NCI-H2227 (cell line): ENCODE measurements at regions not wholly inside any gene's neighbourhood (a gene's known extent, or its start where the extent isn't known, plus 50 kb on each side); places are given as distances from the start of the nearest gene placed in this dataset.
"Not testable (repeated sequence)": the region's sequence is repeated elsewhere in the genome, so short reads cannot be mapped to it uniquely, and the experiment has no call there.

Source experiments
- DNase-seq: peaks from one replicate; lab custom pipeline; 2025; ENCODE audit not compliant: unreplicated experiment; lab: John Stamatoyannopoulos, UW

DNA sequence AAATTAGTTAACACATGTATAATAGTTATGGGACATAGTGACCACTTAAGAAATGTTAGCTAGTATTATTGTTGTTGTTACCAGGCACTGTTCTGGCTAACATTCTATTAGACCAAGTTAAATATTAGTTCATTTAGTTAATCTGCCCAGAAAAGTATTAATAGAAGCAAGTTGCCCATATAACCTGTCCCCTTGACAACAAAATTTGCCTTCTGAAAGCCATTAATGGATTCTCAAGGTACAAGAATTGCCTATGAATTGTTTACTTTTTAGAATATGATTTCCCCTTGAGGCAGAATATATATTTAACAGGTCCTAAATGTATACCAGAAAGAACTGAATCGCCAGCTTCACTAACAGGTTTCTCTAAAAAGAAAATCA lies 167.3 kb upstream of the TMCC3 start:
- DNase-seq: no peak

DNA sequence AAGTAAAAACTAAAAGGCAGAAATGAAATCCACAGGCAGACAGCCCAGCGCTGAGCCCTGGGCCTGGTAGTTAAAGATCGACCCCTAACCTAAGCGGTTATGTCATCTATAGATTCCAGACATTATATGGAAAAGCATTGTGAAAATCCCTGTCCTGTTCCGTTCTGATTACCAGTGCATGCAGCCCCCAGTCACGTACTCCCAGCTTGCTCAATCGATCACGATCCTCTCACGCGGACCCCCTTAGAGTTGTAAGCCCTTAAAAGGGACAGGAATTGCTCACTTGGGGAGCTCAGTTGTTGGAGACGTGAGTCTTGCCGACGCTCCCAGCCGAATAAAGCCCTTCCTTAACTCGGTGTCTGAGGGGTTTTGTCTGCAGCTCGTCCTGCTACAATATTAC lies 166.8 kb upstream of the TMCC3 start:
- not testable (repeated sequence) for DNase-seq

DNA sequence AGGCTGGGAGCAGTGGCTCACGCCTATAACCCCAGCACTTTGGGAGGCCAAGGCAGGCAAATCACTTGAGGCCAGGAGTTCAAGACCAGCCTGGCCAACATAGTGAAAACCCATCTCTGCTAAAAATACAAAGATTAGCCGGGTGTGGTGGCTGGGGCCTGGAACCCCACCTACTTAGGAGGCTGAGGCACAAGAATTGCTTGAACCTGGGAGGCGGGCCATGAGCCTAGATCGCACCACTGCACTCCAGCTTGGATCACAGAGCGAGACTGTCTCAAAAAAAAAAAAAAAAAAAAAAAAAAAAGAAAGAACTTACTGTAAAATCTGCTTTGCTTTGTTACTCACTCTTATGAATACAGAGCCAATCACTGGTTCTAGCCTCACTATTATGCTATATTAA lies 166.4 kb upstream of the TMCC3 start:
- not testable (repeated sequence) for DNase-seq

DNA sequence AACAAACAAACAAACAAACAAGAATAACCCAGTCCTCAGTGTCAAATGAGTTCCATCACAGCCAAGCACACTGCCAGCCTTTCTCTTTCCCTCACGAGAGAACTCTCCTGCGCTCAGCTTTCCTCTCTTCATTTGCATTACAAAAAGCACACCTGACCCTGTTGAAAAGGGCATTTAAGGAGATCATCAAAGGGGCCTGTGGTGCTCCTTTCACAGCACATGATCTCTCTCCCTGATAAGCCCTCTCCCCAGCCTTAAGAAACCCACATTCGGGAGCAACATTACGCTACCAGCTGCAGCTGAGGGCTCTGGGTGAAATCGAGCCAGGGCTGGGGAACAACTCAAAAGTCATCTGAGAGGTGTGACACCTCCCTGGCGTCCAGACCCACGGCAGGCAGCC lies 165.6 kb upstream of the TMCC3 start:
- no peak for DNase-seq

DNA sequence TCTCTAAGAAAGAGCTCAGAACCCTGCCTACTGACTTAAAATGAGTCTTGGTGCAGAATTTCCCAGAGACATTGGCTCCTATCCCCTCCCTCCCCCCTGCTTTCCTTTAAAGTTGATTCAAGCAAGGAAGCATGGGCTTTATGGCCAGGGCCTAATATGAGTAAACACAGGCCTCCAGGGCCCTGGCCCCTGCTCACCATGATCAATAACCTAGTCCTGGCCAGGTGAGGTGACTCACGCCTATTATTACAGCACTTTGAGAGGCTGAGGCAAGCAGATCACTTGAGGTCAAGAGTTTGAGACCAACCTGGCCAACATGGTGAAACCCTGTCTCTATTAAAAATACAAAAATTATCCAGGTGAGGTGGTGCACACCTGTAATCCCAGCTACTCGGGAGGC lies 165.1 kb upstream of the TMCC3 start:
- DNase-seq: no peak

DNA sequence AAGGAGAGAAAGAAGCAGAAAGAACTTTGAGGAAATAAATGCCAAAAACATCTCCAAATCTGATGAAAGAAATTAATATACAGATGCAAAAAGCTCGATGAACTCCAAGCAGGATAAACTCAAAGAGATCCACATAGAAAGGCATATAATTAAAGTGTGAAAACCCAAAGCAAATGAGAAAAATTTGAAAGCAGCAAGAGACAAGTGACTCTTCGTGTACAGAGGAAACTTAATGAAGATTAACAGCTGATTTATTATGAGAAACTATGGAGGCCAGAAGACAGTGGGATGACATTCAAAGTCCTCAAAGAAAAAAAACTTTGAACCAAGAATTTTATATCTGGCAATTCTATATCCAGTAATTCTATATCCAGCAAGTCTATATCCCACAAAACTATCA lies 163.0 kb upstream of the TMCC3 start:
- DNase-seq: no peak

DNA sequence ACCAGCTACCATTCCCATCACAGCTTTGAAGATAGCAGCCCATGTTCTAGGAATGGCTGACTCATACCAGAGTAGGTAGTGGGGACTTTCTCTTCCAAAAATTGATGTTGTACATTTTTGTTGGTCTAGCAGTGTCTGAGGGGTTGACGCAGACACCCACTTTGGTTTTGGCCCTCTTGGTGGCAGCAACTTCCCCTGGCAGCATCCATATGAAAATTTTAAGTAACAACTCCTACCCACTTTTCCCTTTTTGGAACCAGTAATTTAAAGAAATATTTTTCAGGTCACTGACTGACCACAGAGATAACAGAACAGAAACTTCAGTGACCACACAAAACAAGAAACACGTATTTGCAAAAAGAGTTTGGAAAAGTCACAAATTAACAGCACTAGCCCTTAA lies 162.0 kb upstream of the TMCC3 start:
- DNase-seq: no peak

DNA sequence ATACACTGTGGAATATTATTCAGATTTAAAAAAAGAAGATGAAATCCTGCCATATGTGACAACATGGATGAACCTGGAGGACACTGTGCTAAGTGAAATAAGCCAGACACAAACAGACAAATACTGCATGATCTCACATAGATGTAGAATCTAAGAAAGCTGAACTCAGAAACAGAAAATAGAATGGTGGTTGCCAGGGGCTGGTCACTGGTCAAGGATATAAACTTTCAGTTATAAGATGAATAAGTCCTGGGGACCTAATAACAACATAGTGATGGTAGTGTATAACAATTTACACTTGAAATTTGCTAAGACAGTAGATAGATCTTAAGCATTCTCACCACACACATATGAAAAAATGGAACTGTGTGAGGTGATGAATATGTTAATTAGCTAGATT lies 161.3 kb upstream of the TMCC3 start:
- no peak for DNase-seq

DNA sequence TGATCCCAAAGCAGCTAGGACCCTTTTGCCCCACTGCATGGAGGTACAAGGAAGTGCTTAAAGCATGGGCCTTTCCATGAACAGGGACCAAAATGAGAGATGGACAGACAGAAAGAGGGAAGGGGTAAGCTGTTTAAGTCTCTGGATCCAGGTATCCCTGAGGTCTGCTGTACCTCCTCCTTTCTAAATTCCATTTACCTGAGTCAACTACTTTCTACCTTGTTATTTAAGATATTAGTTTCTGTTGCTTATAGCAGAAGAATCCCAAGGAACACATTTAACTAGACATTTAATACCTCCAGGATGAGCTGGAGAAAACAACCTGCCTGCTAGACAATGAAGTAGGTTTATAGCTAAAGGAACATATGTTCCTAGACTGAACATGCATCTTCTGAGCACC lies 157.6 kb upstream of the TMCC3 start:
- no peak for DNase-seq

DNA sequence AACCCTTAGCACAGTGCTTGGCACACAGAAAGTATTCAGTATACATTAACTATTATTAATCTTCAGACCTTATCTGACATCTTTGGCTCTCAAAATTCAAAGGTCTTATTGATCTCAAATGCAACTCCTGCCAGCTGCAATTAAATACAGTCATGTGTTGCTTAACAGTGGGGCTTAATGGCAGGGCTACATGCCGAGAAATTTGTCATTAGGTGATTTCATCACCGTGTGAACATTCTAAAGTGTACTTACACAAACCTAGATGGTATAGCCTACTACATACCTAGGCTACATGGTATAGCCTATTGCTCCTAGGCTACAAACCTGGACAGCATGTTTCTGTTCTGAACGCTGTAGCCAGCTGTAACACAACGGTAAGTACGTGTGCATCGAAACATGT lies 156.3 kb upstream of the TMCC3 start:
- no peak for DNase-seq

DNA sequence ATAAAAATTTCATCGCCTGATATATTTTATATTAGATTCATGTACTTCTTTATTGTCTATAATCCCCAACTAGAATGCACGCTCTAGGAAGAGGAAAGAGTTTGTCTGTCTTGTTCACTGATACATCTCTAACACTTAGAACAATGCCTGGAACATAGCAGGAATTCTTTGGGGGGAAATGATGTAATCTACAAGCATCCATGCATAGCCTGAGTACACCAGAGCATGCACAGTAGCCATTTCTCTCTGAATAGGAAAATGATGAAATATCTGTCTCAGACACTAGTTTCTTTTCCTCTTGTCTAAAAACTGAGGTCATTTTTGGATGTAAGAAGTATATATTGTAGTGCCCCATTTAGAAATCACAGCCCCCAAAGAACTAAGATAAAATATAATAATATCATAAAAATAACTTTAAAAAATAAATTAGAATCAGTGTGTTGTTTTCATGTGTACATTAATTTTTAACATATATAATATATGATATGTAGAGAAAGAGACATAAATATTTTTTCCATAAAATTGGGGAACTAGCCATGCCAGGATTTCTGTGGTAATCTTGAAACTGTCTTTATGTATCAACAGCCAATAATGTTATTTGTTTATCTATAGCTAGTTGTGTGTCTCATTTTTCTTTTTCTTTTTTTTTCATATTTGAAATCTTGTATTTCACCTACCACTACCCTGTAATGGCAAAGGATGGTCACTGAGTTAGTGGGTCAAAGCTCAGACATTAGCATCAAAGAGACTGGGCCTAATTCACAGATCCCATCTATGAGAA lies 155.6 kb upstream of the TMCC3 start:
- no peak for DNase-seq

DNA sequence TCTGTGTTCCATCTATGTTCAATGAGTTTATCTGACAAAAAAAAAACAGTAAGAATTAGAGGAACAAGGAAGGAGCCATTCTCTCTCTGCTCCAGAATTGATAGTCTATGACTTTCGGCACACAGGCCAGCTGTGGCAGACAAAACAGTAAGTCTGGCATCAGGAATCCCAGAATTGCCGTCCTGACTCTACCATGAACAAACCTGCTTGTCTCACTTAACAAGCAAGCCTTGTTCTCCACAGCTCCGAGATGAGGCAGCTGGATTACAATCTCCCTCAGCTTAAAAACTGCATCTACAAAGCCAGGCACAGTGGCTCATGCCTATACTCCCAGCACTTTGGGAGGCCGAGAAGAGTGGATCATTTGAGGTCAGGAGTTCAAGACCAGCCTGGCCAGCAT lies 153.6 kb upstream of the TMCC3 start:
- no peak for DNase-seq

DNA sequence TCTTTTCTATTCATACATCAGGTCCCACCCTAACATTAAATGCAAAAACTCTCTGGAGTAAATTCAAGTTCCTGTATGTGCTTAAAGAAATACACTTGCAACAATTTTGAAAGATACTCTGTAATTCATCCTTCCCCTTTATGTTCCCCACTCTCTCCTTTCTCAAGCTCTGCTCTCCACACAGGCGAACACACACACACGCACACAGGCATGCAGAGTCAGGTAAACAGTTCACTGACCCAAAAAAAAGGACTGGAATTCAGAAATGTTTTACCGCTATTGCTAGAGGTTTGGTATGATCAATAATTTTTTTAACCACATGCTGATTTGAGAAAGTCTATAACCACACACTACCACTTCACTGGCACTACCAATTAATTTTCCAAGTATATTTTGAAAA lies 152.4 kb upstream of the TMCC3 start:
- no peak for DNase-seq

DNA sequence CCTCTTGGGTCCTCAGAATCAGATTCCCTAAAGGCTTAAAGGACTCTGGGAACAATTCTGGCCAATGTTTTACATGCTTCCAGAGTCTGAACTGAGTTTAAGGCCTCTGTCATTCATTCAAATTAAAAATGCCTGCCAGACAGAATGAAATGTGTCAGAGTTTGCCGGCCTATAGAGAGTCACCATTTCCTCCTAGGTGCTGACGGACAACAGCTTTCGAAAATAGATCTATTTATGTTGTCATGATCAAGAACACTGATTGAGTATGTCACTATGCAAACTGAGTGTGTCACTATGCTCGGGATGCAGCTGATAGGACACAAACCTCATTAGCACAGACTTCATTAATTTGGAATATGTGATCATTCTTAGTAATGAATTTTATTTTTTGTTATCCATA lies 151.4 kb upstream of the TMCC3 start:
- no peak for DNase-seq

DNA sequence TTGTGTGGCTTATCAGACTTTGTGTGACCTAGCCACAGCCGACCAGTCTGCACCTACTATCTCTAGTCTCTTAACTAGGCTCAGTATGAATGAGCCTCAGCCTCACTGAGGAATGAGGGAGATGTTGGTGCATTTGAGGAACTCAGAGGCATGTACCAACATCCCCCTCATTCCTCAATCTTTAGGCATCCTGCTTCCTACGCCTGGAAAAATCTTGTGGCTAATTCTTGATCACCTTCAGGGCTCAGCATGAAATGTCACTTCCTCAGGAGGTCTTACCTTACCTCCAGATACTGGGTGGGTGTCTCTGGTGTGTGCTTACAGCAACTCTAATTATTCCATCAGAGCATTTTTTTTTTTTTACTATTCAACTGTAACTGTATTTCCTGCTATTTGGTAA lies 148.8 kb upstream of the TMCC3 start:
- no peak for DNase-seq

DNA sequence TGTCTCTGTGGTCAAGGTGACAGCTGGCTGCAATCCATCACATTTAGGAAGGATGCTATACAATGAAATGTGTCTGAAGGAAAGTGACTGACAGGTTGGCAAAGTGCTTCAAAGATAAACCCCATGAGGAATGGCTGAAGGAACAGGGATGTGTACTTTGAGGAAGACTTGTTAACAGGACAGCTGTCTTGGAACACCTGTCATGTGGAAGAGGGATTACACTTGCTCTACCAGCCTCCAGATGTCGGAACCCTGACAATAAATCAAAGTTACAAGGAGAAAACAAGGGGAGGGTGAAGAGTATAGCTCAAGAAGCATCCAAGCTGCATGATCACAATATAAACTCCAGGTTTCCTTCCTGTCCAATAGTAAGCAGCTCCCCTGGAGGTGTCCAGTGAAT lies 147.8 kb upstream of the TMCC3 start:
- peak; percentile 34 for DNase-seq

DNA sequence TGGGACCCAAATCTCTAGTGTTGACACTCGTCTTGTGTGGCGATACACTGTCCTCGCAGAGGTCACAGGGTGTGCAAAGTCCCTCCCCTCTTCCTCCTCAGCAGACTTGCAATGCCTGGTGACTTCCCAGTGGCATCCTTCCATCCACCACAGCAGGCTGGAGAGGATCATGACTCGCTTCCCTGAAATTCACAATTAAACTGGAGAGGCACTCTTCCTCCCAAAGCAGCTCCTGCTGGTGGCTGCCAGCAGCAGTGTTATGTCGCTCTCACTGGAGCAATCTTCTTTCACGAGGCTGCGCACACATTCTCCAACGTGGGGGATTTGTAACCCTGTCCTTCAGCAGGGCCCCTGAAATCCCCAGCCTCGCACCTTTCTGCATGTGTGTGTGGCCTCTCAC lies 145.2 kb upstream of the TMCC3 start:
- DNase-seq: no peak

DNA sequence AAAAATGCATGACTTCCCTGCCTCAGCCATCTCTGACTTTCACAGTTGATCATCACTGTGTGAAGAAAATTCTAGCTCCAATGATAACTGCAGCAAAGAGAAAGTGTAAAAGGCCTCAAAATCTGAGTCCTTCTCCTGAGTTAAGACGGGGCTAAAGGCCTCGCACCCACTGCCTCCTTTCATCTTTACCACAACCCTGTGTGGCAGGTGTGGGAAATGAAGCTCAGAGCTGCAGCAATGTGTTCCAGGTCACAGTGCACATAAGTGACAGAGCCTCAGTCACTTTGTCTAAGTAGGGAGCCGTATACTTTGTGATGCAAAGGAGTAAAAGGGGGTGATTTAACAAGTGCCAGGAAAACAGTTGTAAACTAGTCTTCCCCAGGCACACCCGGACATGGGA lies 144.7 kb upstream of the TMCC3 start:
- no peak for DNase-seq

DNA sequence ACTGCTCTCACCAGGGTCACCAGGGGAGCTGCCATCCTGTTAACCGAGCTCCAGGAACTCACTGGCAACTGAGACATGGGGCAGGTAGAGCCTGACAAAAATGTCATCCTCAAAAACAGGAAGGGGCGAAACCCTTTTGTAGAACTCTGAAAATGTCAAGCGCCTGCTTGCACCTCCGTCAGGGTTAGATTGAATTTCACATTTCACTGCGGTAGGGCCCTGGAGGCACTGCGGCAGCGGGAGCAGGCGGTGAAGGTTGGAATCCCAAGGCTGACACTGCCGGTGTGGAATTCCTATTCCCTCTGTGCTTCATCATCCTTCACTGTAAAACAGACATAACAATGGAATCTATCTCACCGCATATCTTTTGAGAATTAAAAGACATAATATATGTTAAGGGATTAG lies 142.8 kb upstream of the TMCC3 start:
- no peak for DNase-seq

DNA sequence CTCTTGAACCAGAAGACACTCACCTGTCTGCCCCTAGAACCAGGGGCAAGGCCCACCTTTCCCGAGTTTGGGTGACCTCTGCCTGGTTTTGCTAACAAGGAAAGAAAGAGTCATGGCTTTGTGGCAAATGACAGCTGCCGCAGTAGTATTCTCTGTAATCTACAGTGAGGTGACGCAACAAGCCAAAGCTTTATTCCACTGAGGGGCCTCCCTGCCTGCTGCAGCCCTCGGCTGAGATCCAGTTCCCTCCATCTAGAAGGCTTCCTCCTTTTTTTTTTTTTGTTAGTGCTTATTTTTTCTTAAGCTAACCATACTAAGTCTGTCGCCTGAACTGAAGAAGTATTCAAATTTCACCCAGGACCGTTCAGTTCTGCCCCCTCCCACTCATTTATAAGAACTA lies 142.3 kb upstream of the TMCC3 start:
- DNase-seq: no peak

DNA sequence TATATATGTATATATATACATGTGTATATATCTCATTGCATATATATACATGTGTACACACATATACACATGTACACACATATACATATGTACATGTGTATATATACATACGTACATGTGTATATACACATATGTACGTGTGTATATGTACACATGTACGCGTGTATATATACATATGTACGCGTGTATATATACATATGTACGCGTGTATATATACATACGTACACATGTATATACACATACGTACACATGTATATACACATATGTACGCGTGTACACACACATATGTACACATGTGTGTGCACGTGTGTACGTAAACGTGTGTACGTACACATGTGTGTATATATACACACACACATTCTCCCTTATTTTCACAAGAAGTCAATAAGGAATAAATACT lies 141.6 kb upstream of the TMCC3 start:
- no peak for DNase-seq

DNA sequence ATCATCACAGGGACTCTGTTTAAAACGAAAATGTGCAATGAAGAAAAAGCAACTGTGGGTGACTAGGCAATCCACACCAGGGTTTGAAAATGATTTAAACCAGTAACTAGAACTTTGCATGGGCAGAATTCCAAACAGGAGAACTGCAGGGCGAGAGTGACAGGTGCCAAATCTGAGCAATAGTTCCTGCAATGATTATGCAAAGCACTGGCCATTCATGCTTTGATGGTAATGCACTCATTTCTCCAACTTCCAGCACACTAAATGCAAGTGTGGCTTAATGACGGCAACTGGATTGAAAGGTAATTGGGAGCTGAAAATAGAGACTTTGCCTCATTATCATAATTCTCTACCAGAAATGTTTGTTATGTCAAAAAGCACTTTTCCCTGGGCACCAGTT lies 140.5 kb upstream of the TMCC3 start:
- DNase-seq: no peak

DNA sequence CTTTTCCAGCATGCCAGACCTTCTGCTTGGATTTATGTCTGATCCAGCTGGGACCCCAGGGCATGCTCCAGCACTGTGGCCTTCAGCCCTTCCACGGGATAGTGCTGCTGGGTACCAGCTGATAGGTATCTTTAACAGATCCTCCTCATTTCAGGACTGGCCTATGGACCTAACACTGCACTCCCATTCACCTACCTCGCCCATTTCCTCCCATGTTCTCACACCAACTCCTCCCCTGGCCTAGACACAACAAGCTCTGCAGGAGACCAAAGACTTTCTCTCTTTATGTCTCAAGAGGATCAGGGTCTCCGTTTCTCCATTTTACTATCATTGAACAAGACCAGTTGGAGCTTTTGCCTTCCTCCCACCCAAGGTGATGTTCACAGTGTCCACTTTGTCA lies 140.0 kb upstream of the TMCC3 start:
- no peak for DNase-seq
